NB4 (cell line): ENCODE measurements at regions not wholly inside any gene's neighbourhood (a gene's known extent, or its start where the extent isn't known, plus 50 kb on each side); places are given as distances from the start of the nearest gene placed in this dataset.

Experiments
- CTCF ChIP-seq: IDR thresholded peaks from one replicate; pipeline ENCODE4 v1.5.1; 2012; ENCODE audit warnings: low read depth, low read length
- MAX ChIP-seq: IDR thresholded peaks from 2 replicates; pipeline ENCODE4 v1.6.1; 2011; ENCODE audit warnings: low read depth, low read length
- POLR2A ChIP-seq: IDR thresholded peaks from 2 replicates; pipeline ENCODE4 v1.6.1; 2011; ENCODE audit warnings: mild to moderate bottlenecking; ENCODE audit not compliant: insufficient read length; ENCODE audit errors: extremely low read depth

GRCh38 chr20:62547364-62547763, 71.6 kb upstream of the GATA5 start:
- TF ChIP-seq CTCF (no peak), MAX (no peak), POLR2A (no peak)
